ENCODE measurements at regions not wholly inside any gene's neighbourhood (a gene's known extent, or its start where the extent isn't known, plus 50 kb on each side); places are given as distances from the start of the nearest gene placed in this dataset.

- H3K4me3 ChIP-seq: no peak overlapping the region
- TF ChIP-seq, protein P1, sequence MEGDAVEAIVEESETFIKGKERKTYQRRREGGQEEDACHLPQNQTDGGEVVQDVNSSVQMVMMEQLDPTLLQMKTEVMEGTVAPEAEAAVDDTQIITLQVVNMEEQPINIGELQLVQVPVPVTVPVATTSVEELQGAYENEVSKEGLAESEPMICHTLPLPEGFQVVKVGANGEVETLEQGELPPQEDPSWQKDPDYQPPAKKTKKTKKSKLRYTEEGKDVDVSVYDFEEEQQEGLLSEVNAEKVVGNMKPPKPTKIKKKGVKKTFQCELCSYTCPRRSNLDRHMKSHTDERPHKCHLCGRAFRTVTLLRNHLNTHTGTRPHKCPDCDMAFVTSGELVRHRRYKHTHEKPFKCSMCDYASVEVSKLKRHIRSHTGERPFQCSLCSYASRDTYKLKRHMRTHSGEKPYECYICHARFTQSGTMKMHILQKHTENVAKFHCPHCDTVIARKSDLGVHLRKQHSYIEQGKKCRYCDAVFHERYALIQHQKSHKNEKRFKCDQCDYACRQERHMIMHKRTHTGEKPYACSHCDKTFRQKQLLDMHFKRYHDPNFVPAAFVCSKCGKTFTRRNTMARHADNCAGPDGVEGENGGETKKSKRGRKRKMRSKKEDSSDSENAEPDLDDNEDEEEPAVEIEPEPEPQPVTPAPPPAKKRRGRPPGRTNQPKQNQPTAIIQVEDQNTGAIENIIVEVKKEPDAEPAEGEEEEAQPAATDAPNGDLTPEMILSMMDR (IDR thresholded peaks at IDR 0.05; ENCODE audit: low read depth, low read length): no peak
- H3K4me1 ChIP-seq (ENCODE audit: low read depth): peaks cover 7% of the 10 kb centered on the region
- no peaks in the 10 kb centered on the region for H3K9me3 ChIP-seq (ENCODE audit: low read depth)
- no peak for DNase-seq (ENCODE audit: low read depth in 1 of 2, low spot score in 1 of 2)
- H3K36me3 ChIP-seq: no peaks in the 10 kb centered on the region
- no peak overlapping the region for H3K27ac ChIP-seq
- H3K27me3 ChIP-seq: no peaks in the 10 kb centered on the region
Observed at GRCh38 chr15:58246041-58246440, 107.9 kb downstream of the AQP9 start.

- H3K4me3 ChIP-seq: no peak overlapping the region
- no peak overlapping the region for H3K27ac ChIP-seq
- H3K27me3 ChIP-seq: no peaks in the 10 kb centered on the region
- no peaks in the 10 kb centered on the region for H3K36me3 ChIP-seq
- DNase-seq (ENCODE audit: low read depth in 1 of 2, low spot score in 1 of 2): peak in 1 of 2 donors; percentile 30
- H3K9me3 ChIP-seq (ENCODE audit: low read depth): no peaks in the 10 kb centered on the region
- TF ChIP-seq, protein P1 (IDR thresholded peaks at IDR 0.05; ENCODE audit: low read depth, low read length): no peak
- peaks cover 7% of the 10 kb centered on the region for H3K4me1 ChIP-seq (ENCODE audit: low read depth)
Observed at GRCh38 chr15:58247855-58248842, 110.0 kb downstream of the AQP9 start.

- H3K4me3 ChIP-seq: no peak overlapping the region
- no peaks in the 10 kb centered on the region for H3K9me3 ChIP-seq (ENCODE audit: low read depth)
- H3K27ac ChIP-seq: no peak overlapping the region
- no peak for DNase-seq (ENCODE audit: low read depth in 1 of 2, low spot score in 1 of 2)
- no peaks in the 10 kb centered on the region for H3K36me3 ChIP-seq
- H3K27me3 ChIP-seq: no peaks in the 10 kb centered on the region
- H3K4me1 ChIP-seq (ENCODE audit: low read depth): peaks cover 7% of the 10 kb centered on the region
- TF ChIP-seq, protein P1 (IDR thresholded peaks at IDR 0.05; ENCODE audit: low read depth, low read length): no peak
Observed at GRCh38 chr15:58249646-58250312, 111.6 kb downstream of the AQP9 start.

DNA sequence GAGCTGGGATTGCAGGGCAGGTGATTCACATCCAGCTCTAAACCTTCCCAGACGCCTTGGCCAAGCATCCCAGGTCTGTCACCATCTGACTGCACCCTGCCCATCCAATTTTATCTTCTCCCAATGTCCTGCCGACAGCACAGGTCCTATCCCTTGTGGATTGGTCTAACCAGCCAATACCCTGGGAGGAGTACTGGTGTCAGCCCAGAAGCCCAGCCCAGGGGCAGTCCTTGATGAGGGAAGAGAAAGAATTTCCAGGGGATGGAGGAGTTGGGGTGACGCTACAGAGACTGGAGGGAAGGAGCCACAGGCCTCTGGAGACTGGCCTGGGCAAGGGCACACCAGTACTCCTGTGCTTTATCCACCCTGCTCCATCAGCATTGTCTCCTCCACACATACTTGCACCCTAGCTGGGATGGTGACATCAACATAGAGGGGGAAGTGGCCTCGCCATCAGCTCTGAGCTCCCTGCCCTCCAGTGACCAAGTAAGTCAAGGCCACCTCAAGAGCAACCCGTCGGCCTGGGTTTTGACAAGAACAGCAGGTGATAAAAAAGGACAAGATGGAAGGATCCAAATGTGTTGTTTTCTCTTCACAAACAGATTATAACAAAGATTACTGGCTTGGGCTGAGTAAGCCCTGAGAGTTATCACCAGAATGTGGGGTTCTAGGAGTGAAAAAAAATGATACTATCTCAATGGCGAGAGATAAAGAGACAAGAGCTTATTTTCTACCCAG is 114.6 kb downstream of the AQP9 start:
- no peaks in the 10 kb centered on the region for H3K27me3 ChIP-seq
- peaks cover 7% of the 10 kb centered on the region for H3K4me1 ChIP-seq (ENCODE audit: low read depth)
- no peak for DNase-seq (ENCODE audit: low read depth in 1 of 2, low spot score in 1 of 2)
- H3K9me3 ChIP-seq (ENCODE audit: low read depth): no peaks in the 10 kb centered on the region
- no peaks in the 10 kb centered on the region for H3K36me3 ChIP-seq
- H3K4me3 ChIP-seq: no peak overlapping the region
- H3K27ac ChIP-seq: no peak overlapping the region
- TF ChIP-seq, protein P1 (IDR thresholded peaks at IDR 0.05; ENCODE audit: low read depth, low read length): no peak

DNA sequence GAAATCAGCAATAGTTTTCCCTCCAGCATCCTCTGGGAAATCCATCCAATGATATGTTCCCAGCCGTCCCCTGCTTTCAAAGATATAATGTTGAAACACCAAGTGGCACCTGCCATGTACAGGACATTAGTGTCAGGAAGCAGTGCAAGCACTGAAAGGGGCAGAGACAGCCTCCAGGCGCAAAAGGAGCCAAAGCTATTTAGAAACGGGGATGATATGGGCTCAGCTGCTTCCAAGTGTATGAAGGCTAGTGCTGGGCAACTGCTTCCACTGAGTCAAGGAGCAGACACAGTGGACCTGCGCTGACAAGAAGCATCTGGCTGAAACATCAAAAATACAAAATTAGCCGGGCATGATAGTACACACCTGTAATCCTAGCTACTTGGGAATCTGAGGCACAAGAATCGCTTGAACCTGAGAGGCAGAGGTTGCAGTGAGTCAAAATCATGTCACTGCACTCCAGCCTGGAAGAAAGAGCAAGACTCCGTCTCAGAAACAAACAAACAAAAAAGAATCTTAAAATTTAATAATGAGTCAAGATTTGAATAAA is 119.7 kb downstream of the AQP9 start:
- H3K4me1 ChIP-seq (ENCODE audit: low read depth): no peaks in the 10 kb centered on the region
- H3K9me3 ChIP-seq (ENCODE audit: low read depth): no peaks in the 10 kb centered on the region
- no peaks in the 10 kb centered on the region for H3K27me3 ChIP-seq
- no peak for DNase-seq (ENCODE audit: low read depth in 1 of 2, low spot score in 1 of 2)
- no peaks in the 10 kb centered on the region for H3K36me3 ChIP-seq
- H3K27ac ChIP-seq: no peak overlapping the region
- H3K4me3 ChIP-seq: no peak overlapping the region
- TF ChIP-seq, protein P1 (IDR thresholded peaks at IDR 0.05; ENCODE audit: low read depth, low read length): no peak

All from cardiac muscle cell (in vitro differentiated cells and primary cell).